ENCODE measurements at regions not wholly inside any gene's neighbourhood (a gene's known extent, or its start where the extent isn't known, plus 50 kb on each side); places are given as distances from the start of the nearest gene placed in this dataset.

DNA sequence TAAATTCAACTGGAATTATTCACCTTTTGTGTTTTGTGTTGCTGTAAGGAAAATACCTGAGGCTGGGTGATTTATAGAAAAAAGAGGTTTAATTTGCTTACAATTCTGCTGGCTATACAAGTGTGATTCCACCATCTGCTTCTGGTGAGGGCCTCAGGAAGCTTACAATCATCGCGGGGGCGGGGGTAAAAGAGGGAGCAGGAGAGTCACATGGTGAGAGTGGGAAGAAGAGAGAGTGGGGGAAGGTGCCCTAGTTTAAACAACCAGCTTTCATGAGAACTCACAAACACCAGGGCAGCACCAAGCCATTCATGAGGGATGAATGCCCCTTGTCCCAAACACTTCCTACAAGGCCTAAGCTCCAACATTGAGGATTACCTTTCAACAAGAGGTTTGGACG, 760.7 kb upstream of the PCDH9 start:
- TF ChIP-seq, protein P1, sequence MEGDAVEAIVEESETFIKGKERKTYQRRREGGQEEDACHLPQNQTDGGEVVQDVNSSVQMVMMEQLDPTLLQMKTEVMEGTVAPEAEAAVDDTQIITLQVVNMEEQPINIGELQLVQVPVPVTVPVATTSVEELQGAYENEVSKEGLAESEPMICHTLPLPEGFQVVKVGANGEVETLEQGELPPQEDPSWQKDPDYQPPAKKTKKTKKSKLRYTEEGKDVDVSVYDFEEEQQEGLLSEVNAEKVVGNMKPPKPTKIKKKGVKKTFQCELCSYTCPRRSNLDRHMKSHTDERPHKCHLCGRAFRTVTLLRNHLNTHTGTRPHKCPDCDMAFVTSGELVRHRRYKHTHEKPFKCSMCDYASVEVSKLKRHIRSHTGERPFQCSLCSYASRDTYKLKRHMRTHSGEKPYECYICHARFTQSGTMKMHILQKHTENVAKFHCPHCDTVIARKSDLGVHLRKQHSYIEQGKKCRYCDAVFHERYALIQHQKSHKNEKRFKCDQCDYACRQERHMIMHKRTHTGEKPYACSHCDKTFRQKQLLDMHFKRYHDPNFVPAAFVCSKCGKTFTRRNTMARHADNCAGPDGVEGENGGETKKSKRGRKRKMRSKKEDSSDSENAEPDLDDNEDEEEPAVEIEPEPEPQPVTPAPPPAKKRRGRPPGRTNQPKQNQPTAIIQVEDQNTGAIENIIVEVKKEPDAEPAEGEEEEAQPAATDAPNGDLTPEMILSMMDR (IDR thresholded peaks at IDR 0.05; ENCODE audit: low read length) = no peak
- no peak for TF ChIP-seq EZH2phosphoT487 (IDR thresholded peaks at IDR 0.05; ENCODE audit: low read length)
- no peak for TF ChIP-seq EZH2 (optimal IDR thresholded peaks at IDR 0.05; ENCODE audit: low read depth, low read length)
